ENCODE measurements at regions not wholly inside any gene's neighbourhood (a gene's known extent, or its start where the extent isn't known, plus 50 kb on each side); places are given as distances from the start of the nearest gene placed in this dataset.

DNA sequence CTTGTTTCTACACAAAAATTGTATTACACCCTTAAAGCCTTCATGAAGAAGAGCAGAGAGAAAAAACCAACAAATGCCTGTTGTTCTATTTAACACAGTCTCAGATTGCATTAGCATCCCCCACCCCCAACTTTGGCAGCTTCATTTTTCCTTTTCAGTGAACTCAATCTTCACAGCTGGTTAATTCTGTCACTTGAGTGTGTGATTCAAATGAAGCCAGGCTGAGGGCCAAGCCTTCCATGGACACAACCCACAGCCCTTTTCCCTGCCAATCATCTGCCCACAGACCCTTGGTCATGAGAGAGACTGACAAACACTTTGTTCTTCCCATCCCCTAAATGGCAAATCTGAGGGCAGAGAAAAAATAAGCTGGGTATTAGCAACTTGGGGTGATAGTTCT, 217.5 kb upstream of the NMUR2 start:
- CTCF ChIA-PET: no interaction called here

GRCh38 chr5:152623951-152624350, 218.9 kb upstream of the NMUR2 start:
- Histone ChIP-seq H3K27ac (ENCODE audit: low read length) (no peak overlapping the region), H3K4me1 (ENCODE audit: insufficient read depth, low read length) (no peaks in the 10 kb centered on the region), H3K4me2 (ENCODE audit: low read length) (no peak overlapping the region), H3K9ac (ENCODE audit: low read length) (no peak overlapping the region), H3K4me3 (ENCODE audit: low read length) (no peak overlapping the region), H3K36me3 (ENCODE audit: low read depth, low read length) (no peaks in the 10 kb centered on the region), H3F3A (ENCODE audit: low read length, unreplicated experiment) (no peaks in the 10 kb centered on the region), H3K79me2 (ENCODE audit: low read length) (no peaks in the 10 kb centered on the region), H4K20me1 (ENCODE audit: low read length) (no peaks in the 10 kb centered on the region), H3K9me2 (replicated peaks; ENCODE audit: low read length) (no peaks in the 10 kb centered on the region), H3K9me3 (ENCODE audit: low read length) (no peaks in the 10 kb centered on the region), H2AFZ (ENCODE audit: low read length) (no peak overlapping the region), H3K27me3 (ENCODE audit: low read length) (no peaks in the 10 kb centered on the region)
- ChIA-PET CTCF (no interaction called here), POLR2A (ENCODE audit: unreplicated experiment) (no interaction called here)
- no TSS peak for BruUV-seq (replicated peaks)
- no peak for TF ChIP-seq CTCF (conservative IDR thresholded peaks at IDR 0.05; ENCODE audit: low read depth, low read length)
- no peak for TF ChIP-seq EZH2 (IDR thresholded peaks at IDR 0.05; ENCODE audit: low read length, unreplicated experiment)
- ATAC-seq: no peak
- DNase-seq: no peak
- intact Hi-C loops (cut with micrococcal nuclease): no loop called here

More for the DNA sequence above, 217.5 kb upstream of the NMUR2 start:
- Histone ChIP-seq H3K27ac (ENCODE audit: low read length) (no peak overlapping the region), H3K79me2 (ENCODE audit: low read length) (no peaks in the 10 kb centered on the region), H3K9ac (ENCODE audit: low read length) (no peak overlapping the region), H3F3A (ENCODE audit: low read length, unreplicated experiment) (no peaks in the 10 kb centered on the region), H3K4me3 (ENCODE audit: low read length) (no peak overlapping the region), H4K20me1 (ENCODE audit: low read length) (no peaks in the 10 kb centered on the region), H3K36me3 (ENCODE audit: low read depth, low read length) (no peaks in the 10 kb centered on the region), H3K9me3 (ENCODE audit: low read length) (no peaks in the 10 kb centered on the region), H2AFZ (ENCODE audit: low read length) (no peak overlapping the region), H3K4me1 (ENCODE audit: insufficient read depth, low read length) (no peaks in the 10 kb centered on the region), H3K4me2 (ENCODE audit: low read length) (no peak overlapping the region), H3K27me3 (ENCODE audit: low read length) (no peaks in the 10 kb centered on the region), H3K9me2 (replicated peaks; ENCODE audit: low read length) (no peaks in the 10 kb centered on the region)
- TF ChIP-seq EZH2phosphoT487 (IDR thresholded peaks at IDR 0.05; ENCODE audit: borderline replicate concordance, low read length): no peak
- TF ChIP-seq EZH2 (IDR thresholded peaks at IDR 0.05; ENCODE audit: low read length, unreplicated experiment): no peak
- no peak for TF ChIP-seq CTCF (conservative IDR thresholded peaks at IDR 0.05; ENCODE audit: low read depth, low read length)
- DNase-seq: no peak
- ATAC-seq: no peak
- POLR2A ChIA-PET (ENCODE audit: unreplicated experiment): no interaction called here
- intact Hi-C loops (cut with micrococcal nuclease): no loop called here
- BruUV-seq (replicated peaks): no TSS peak

- Histone ChIP-seq H3K27me3 (ENCODE audit: low read length) (no peaks in the 10 kb centered on the region), H3K4me1 (ENCODE audit: insufficient read depth, low read length) (no peaks in the 10 kb centered on the region), H3K4me2 (ENCODE audit: low read length) (no peak overlapping the region), H3K79me2 (ENCODE audit: low read length) (no peaks in the 10 kb centered on the region), H3F3A (ENCODE audit: low read length, unreplicated experiment) (no peaks in the 10 kb centered on the region), H3K9me3 (ENCODE audit: low read length) (no peaks in the 10 kb centered on the region), H4K20me1 (ENCODE audit: low read length) (no peaks in the 10 kb centered on the region), H3K4me3 (ENCODE audit: low read length) (no peak overlapping the region), H3K9me2 (replicated peaks; ENCODE audit: low read length) (no peaks in the 10 kb centered on the region), H3K27ac (ENCODE audit: low read length) (no peak overlapping the region), H2AFZ (ENCODE audit: low read length) (no peak overlapping the region), H3K9ac (ENCODE audit: low read length) (no peak overlapping the region), H3K36me3 (ENCODE audit: low read depth, low read length) (no peaks in the 10 kb centered on the region)
- POLR2A ChIA-PET (ENCODE audit: unreplicated experiment): no interaction called here
- DNase-seq (no peak), ATAC-seq (no peak)
- CTCF ChIA-PET: no interaction called here
- intact Hi-C loops (cut with micrococcal nuclease): no loop called here
- no TSS peak for BruUV-seq (replicated peaks)
- TF ChIP-seq EZH2 (IDR thresholded peaks at IDR 0.05; ENCODE audit: low read length, unreplicated experiment): no peak
These were observed 220.6 kb upstream of the NMUR2 start for GRCh38 chr5:152625696-152626095.
